Retinal pigment epithelial cell (primary cell): ENCODE measurements at regions not wholly inside any gene's neighbourhood (a gene's known extent, or its start where the extent isn't known, plus 50 kb on each side); places are given as distances from the start of the nearest gene placed in this dataset.

Experiments
- DNase-seq: peaks from one replicate; pipeline ENCODE4 v3.0.0-alpha.2; 2010; ENCODE audit warnings: low read depth
- H3K4me3 ChIP-seq: 2 replicates; pipeline ENCODE4 v1.5.1; 2011; ENCODE audit warnings: mild to moderate bottlenecking, low read length, control low read depth, moderate library complexity
- TF ChIP-seq, protein P1 (sequence below): conservative IDR thresholded peaks from 2 replicates; pipeline ENCODE4 v1.5.1; 2011; ENCODE audit warnings: low read depth, low read length, control low read depth, inconsistent platforms

DNA sequence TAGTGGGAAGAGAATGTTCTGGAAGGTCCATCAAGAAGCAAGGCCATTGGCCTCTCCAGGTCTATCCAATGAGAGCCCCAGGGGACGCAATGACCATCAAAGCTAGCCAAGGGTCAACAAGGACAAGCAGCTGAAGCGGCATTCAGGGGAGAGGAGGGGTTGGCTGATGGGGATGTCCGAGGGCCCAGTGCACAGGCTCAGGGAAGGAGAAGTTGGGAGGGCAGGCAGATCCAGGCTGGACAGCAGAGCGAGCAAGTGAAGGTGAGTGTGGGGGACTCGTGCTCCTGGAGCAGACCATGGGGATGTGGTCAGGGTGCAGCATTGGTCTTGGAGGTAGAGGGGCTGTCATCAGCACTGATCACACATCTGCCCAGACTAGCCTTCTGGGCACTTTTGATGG, 275.4 kb upstream of the TCERG1L start:
- DNase-seq, result no peak
- TF ChIP-seq, protein P1, sequence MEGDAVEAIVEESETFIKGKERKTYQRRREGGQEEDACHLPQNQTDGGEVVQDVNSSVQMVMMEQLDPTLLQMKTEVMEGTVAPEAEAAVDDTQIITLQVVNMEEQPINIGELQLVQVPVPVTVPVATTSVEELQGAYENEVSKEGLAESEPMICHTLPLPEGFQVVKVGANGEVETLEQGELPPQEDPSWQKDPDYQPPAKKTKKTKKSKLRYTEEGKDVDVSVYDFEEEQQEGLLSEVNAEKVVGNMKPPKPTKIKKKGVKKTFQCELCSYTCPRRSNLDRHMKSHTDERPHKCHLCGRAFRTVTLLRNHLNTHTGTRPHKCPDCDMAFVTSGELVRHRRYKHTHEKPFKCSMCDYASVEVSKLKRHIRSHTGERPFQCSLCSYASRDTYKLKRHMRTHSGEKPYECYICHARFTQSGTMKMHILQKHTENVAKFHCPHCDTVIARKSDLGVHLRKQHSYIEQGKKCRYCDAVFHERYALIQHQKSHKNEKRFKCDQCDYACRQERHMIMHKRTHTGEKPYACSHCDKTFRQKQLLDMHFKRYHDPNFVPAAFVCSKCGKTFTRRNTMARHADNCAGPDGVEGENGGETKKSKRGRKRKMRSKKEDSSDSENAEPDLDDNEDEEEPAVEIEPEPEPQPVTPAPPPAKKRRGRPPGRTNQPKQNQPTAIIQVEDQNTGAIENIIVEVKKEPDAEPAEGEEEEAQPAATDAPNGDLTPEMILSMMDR, result no peak
- H3K4me3 ChIP-seq, result no peak overlapping the region

DNA sequence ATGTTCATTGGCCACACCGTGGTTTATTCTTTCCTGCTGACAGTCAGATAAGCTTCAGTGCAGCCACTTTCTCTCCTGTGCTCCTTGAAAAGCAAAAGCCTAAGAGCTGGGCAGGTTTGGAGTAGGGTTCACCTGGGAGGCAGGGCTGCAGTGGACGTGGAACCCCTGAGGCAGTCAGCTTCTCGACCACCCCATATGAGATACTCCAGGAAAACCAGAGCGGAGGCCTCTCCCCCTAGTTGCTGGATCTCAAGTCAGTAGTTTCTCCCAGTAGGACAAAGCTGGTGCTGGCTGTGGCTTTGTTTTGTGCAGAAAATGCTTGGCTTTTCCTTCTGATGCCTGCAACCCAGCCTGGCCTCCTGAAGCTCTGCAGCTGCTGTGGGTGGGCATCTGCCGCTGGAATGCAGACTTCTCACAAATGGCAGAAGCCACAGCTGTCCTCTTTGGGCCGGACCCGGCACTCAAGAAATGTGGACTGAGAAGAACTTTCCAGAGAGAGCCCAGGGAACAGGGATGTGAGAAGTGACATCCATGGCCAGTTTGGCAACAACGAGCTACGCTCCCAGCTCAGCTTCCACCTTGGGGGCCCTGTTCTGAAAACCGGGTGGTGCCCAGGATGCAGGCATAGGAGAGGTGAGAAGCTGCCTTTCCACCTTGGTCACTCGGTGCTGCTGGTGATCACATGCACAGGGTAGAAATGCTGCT, 276.6 kb upstream of the TCERG1L start:
- TF ChIP-seq, protein P1, result no peak
- H3K4me3 ChIP-seq, result no peak overlapping the region
- no peak for DNase-seq

DNA sequence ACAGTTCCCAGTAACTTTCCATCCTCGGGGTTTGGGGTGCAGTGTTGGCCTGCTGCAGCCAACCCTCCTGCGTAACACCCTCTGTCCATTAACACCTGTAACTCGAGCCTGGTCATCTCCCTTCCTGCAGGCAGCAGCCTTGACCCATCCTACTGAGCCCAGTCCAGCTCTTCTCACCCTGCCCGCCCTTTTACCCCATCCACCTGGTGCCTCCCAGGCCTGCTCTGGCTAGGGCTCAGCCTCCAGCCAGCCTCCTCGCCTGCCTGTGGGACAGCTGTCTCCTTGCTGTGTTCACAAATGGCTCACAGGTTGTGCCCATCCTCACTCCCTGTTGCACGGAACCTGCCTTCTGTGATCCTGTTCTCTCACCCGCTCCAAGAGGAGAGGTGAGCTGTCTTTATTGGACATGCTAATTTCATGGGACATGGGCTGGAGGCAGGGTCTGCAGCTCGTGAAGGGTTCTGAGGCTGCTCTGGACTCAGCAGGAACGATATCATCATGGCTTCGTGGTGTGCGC, 277.2 kb upstream of the TCERG1L start:
- H3K4me3 ChIP-seq, result no peak overlapping the region
- no peak for DNase-seq
- TF ChIP-seq, protein P1, result no peak

DNA sequence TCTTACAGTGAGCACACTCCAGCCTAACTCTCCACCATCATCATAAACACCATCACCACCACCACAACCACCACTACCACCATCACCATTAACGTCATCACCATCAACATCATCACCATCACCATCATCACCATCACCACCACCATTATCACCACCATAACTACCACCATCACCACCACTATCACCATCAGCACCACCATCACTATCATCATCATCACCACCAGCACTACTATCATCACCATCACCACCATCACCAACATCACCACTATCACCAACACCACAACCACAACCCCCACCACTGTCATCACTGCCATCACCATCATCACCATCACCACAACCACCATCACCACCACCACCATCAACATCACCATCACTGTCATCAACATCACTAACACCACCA, 279.0 kb upstream of the TCERG1L start:
- TF ChIP-seq, protein P1, result no peak
- no peak overlapping the region for H3K4me3 ChIP-seq
- DNase-seq, result no peak

DNA sequence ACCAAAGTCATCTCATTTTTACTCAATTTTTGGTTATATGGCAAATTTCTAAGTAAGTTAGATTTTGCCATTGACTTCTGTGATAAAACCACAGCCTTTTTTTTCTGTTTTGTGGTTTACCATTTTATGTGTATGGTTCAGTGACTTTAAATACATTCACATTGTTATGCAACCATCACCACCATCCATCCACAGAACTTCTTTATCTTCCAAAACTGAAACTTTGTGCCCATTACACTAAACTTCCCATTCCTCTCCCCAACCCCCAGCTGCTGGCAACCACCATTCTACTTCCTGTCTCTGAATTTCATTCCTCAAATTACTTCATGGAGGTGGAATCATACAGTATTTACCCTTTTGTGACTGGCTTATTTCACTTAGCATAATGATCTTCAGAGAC, 280.4 kb upstream of the TCERG1L start:
- no peak overlapping the region for H3K4me3 ChIP-seq
- DNase-seq, result no peak
- TF ChIP-seq, protein P1, result no peak

DNA sequence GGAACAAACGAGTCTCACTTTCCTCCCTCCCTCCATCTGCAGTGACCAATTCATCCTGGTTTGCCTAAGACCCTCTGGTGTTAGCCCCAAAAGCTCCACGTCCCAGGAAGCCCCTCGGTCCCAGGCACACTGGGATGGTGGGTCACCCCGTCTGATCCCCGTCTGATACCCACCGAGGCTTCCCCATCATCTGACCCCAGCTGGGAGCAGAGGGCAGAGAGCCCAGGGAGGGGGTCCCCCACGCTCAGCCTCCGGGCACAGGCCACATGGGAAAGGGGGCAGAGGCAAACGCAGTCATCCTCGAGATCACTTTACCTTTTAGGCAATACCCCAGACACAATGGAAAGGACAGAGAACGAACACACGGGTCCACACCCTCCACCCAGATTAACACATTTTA, 291.6 kb upstream of the PPP2R2D start:
- no peak for DNase-seq
- TF ChIP-seq, protein P1, result no peak
- H3K4me3 ChIP-seq, result no peak overlapping the region

DNA sequence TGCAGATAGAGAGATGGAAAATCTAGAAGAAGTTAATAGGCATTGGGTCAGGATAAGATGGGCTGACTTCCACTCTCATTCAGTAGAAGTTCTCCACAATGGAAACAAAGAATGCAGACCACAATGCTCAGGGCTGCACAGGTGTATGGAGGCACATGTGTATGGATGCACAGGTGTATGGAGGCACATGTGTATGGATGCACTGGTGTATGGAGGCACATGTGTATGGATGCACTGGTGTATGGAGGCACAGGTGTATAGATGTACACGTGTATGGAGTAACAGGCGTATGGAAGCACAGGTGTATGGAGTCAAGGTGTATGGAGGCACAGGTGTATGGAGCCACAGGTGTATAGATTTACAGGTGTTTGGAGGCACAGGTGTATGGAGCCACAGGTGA, 285.7 kb upstream of the PPP2R2D start:
- TF ChIP-seq, protein P1, result no peak
- H3K4me3 ChIP-seq, result no peak overlapping the region
- DNase-seq, result no peak
